ENCODE measurements at regions not wholly inside any gene's neighbourhood (a gene's known extent, or its start where the extent isn't known, plus 50 kb on each side); places are given as distances from the start of the nearest gene placed in this dataset.
"Not testable (repeated sequence)": the region's sequence is repeated elsewhere in the genome, so short reads cannot be mapped to it uniquely, and the experiment has no call there.

DNA sequence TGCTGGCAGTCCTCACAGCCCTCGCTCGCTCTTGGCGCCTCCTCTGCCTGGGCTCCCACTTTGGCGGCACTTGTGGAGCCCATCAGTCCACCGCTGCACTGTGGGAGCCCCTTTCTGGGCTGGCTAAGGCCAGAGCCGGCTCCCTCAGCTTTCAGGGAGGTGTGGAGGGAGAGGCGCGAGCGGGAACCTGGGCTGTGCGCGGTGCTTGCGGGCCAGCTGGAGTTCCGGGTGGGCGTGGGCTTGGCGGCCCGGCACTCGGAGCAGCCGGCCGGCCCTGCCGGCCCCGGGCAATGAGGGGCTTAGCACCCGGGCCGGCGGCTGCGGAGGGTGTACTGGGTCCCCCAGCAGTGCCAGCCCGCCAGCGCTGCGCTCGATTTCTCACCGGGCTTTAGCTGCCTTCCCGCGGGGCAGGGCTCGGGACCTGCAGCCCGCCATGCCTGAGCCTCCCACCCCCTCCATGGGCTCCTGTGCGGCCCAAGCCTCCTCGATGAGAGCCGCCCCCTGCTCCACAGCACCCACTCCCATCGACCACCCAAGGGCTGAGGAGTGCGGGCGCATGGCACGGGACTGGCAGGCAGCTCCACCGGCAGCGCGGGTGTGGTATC lies 120.4 kb downstream of the ESM1 start:
- not testable (repeated sequence) for TF ChIP-seq EZH2phosphoT487 (IDR thresholded peaks at IDR 0.05; ENCODE audit: low read length); EZH2 (optimal IDR thresholded peaks at IDR 0.05; ENCODE audit: low read depth, low read length)
